ENCODE measurements at regions not wholly inside any gene's neighbourhood (a gene's known extent, or its start where the extent isn't known, plus 50 kb on each side); places are given as distances from the start of the nearest gene placed in this dataset.

- TF ChIP-seq TCF12 (IDR thresholded peaks at IDR 0.05; ENCODE audit: low read depth) (no peak), RAD21 (IDR thresholded peaks at IDR 0.05; ENCODE audit: low read depth) (no peak), EP300 (IDR thresholded peaks at IDR 0.05; ENCODE audit: borderline replicate concordance) (no peak)
These were observed 326.1 kb upstream of the USP24 start for GRCh38 chr1:55541296-55541695.
